Ishikawa (cell line): ENCODE measurements at regions not wholly inside any gene's neighbourhood (a gene's known extent, or its start where the extent isn't known, plus 50 kb on each side); places are given as distances from the start of the nearest gene placed in this dataset.

Source experiments
- CEBPB ChIP-seq: IDR thresholded peaks from 2 replicates; pipeline ENCODE4 v1.6.1; 2012
- CREB1 ChIP-seq: IDR thresholded peaks from 2 replicates; pipeline ENCODE4 v1.6.1; 2012; ENCODE audit warnings: low read depth
- EGR1 ChIP-seq: IDR thresholded peaks from 2 replicates; pipeline ENCODE4 v1.6.1; 2012
- EP300 ChIP-seq: IDR thresholded peaks from 2 replicates; pipeline ENCODE4 v1.6.1; 2012; ENCODE audit warnings: borderline replicate concordance
- FOXM1 ChIP-seq: IDR thresholded peaks from 2 replicates; pipeline ENCODE4 v1.6.1; 2012; ENCODE audit warnings: low read depth, borderline replicate concordance
- NFIC ChIP-seq: IDR thresholded peaks from 2 replicates; pipeline ENCODE4 v1.6.1; 2012
- RAD21 ChIP-seq: IDR thresholded peaks from 2 replicates; pipeline ENCODE4 v1.6.1; 2012; ENCODE audit warnings: low read depth
- TAF1 ChIP-seq: IDR thresholded peaks from 2 replicates; pipeline ENCODE4 v1.6.1; 2012; ENCODE audit warnings: low read depth, mild to moderate bottlenecking
- TCF12 ChIP-seq: IDR thresholded peaks from 2 replicates; pipeline ENCODE4 v1.6.1; 2012; ENCODE audit warnings: low read depth
- TEAD4 ChIP-seq: IDR thresholded peaks from 2 replicates; pipeline ENCODE4 v1.6.1; 2012
- YY1 ChIP-seq: IDR thresholded peaks from 2 replicates; pipeline ENCODE4 v1.6.1; 2012; ENCODE audit warnings: low read depth
- ZBTB7A ChIP-seq: IDR thresholded peaks from 2 replicates; pipeline ENCODE4 v1.6.1; 2012; ENCODE audit warnings: low read depth
- TF ChIP-seq, protein P1 (sequence below): IDR thresholded peaks from 2 replicates; pipeline ENCODE4 v1.6.1; 2012
- TF ChIP-seq, protein P2 (sequence below): IDR thresholded peaks from 2 replicates; pipeline ENCODE4 v1.6.1; 2012; ENCODE audit warnings: low read depth, mild to moderate bottlenecking
- TF ChIP-seq, protein P3 (sequence below): IDR thresholded peaks from 2 replicates; pipeline ENCODE4 v1.6.1; 2012

DNA sequence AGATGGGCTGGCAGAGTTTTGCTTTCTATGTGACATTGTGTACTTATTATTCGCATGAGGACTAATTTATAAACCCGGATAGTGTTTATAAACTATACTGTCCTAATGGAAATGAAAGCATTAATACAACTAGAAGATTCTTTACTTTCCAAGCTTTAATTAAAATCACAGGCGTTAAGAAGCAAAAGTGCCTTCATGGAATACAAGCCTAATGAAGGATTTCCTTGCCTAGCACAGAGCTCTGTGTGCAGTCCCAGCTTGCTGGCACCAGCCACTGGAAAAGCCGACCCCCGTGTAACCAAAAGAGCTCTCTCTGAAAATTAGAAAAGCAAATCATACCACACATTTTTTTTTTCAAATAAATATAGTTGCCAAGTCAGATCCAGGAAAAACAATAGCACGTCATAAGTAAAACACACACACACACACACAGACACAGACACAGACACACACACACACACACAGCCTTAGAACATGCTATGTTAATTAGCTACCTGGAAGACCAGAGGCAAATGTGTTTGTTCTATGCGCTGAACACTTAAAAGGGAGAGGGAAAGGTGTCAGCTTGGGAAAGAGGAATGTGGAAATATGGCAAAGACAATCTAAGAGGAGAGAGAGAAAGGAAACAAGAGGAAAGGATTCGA, 1084.2 kb downstream of the TUSC7 start:
- TF ChIP-seq EP300 (no peak), TCF12 (no peak), FOXM1 (no peak), RAD21 (no peak), CREB1 (no peak), TAF1 (no peak), YY1 (no peak), CEBPB (no peak)
- TF ChIP-seq, protein P1, sequence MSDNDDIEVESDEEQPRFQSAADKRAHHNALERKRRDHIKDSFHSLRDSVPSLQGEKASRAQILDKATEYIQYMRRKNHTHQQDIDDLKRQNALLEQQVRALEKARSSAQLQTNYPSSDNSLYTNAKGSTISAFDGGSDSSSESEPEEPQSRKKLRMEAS: no peak

DNA sequence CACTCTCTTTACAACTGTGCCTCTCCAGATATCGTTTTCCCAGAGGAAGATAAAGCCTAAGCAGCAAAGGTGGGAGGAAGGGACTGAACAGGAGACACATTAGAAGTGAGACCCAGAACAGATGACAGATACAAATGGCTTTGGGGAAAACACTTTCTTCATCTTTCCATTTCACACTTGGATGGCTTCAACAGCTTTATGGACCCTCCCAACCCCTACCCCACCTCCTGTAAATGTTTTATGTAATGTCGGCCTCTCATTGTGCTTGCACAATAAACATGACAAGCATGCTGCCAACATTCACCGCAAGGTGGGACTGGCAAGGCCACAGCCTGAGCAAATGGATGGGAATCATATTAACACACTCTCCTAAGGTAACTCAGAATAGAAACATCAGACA, 1088.6 kb downstream of the TUSC7 start:
- TF ChIP-seq ZBTB7A (no peak), CREB1 (no peak), RAD21 (no peak), TAF1 (no peak), CEBPB (no peak), NFIC (no peak)
- TF ChIP-seq, protein P2, sequence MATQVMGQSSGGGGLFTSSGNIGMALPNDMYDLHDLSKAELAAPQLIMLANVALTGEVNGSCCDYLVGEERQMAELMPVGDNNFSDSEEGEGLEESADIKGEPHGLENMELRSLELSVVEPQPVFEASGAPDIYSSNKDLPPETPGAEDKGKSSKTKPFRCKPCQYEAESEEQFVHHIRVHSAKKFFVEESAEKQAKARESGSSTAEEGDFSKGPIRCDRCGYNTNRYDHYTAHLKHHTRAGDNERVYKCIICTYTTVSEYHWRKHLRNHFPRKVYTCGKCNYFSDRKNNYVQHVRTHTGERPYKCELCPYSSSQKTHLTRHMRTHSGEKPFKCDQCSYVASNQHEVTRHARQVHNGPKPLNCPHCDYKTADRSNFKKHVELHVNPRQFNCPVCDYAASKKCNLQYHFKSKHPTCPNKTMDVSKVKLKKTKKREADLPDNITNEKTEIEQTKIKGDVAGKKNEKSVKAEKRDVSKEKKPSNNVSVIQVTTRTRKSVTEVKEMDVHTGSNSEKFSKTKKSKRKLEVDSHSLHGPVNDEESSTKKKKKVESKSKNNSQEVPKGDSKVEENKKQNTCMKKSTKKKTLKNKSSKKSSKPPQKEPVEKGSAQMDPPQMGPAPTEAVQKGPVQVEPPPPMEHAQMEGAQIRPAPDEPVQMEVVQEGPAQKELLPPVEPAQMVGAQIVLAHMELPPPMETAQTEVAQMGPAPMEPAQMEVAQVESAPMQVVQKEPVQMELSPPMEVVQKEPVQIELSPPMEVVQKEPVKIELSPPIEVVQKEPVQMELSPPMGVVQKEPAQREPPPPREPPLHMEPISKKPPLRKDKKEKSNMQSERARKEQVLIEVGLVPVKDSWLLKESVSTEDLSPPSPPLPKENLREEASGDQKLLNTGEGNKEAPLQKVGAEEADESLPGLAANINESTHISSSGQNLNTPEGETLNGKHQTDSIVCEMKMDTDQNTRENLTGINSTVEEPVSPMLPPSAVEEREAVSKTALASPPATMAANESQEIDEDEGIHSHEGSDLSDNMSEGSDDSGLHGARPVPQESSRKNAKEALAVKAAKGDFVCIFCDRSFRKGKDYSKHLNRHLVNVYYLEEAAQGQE: no peak
- TF ChIP-seq, protein P1: no peak
- TF ChIP-seq, protein P3, sequence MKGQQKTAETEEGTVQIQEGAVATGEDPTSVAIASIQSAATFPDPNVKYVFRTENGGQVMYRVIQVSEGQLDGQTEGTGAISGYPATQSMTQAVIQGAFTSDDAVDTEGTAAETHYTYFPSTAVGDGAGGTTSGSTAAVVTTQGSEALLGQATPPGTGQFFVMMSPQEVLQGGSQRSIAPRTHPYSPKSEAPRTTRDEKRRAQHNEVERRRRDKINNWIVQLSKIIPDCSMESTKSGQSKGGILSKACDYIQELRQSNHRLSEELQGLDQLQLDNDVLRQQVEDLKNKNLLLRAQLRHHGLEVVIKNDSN: no peak

DNA sequence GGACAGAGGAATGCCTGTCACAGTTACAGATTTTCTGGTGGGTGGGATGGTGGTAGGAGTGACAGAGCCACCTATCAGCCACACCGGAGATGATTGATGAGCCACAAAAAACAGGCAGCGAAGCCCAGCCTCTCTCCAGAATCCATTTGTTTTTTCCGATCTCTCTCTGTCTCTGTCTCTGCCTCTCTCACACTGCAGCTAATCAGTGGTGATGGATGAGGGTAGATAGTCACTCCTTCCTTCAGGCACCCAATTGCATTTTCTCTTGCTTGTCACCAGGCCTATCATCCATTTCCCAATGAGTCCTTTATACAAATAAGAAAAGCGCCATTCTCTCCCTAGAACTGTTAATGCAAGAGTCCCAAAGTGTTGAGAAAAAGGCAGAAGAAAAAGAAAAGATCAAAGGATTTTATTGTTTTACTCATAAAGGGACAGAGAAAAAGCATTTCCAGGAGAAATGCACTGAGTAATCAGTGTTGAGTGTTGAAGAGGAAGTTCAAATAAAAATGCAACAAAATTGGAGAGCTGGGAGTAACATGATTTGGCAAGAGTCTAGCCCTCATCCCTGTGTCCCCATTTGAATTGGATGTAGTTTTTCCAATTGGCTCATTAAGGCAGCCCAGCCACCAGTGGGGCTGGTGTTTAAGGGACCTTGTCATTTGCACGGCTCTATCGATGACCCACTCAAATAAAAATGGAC, 1089.3 kb downstream of the TUSC7 start:
- TF ChIP-seq RAD21 (no peak), TAF1 (no peak), EGR1 (no peak), ZBTB7A (no peak), NFIC (no peak), CEBPB (no peak), TEAD4 (no peak), FOXM1 (no peak), TCF12 (no peak), CREB1 (no peak), EP300 (no peak)
- TF ChIP-seq, protein P2: no peak
- TF ChIP-seq, protein P3: no peak

DNA sequence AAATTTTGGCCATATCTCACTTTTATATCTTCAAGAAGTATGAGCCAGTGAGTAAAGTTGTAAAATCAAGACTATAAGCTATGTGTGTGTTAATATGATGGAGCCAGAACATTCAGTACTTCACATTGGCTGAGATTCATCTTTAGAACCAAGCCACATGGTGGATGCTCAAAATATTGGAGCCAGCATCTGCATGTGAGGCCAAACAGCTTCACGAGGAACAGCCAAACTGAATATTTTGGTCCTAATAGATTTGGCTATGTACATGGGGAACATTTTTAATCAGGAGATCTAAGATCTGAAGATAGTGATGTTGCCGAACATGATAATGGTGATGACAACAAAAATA, 1089.8 kb downstream of the TUSC7 start:
- TF ChIP-seq FOXM1: no peak
- no peak for TF ChIP-seq EP300
- no peak for TF ChIP-seq EGR1
- TF ChIP-seq, protein P3: no peak
- TF ChIP-seq YY1: no peak
- TF ChIP-seq ZBTB7A: no peak
- TF ChIP-seq CREB1: no peak
- TF ChIP-seq, protein P2: no peak
- TF ChIP-seq, protein P1: no peak
- TF ChIP-seq RAD21: no peak
